GM18519 (cell line): ENCODE measurements at regions not wholly inside any gene's neighbourhood (a gene's known extent, or its start where the extent isn't known, plus 50 kb on each side); places are given as distances from the start of the nearest gene placed in this dataset.
"Not testable (repeated sequence)": the region's sequence is repeated elsewhere in the genome, so short reads cannot be mapped to it uniquely, and the experiment has no call there.

ENCODE experiments used
- ATAC-seq: cut with Tn5 transposase; IDR thresholded peaks from one replicate; pipeline ENCODE4 v1.9.1; 2021; ENCODE audit warnings: mild to moderate bottlenecking, moderate library complexity; ENCODE audit not compliant: unreplicated experiment, low FRiP score

GRCh38 chr10:33632432-33632831, 298.0 kb upstream of the NRP1 start:
- ATAC-seq = no peak

- no peak for ATAC-seq
Observed at GRCh38 chr10:33631991-33632390, 297.5 kb upstream of the NRP1 start.

GRCh38 chr10:33630761-33631160, 296.3 kb upstream of the NRP1 start:
- no peak for ATAC-seq

DNA sequence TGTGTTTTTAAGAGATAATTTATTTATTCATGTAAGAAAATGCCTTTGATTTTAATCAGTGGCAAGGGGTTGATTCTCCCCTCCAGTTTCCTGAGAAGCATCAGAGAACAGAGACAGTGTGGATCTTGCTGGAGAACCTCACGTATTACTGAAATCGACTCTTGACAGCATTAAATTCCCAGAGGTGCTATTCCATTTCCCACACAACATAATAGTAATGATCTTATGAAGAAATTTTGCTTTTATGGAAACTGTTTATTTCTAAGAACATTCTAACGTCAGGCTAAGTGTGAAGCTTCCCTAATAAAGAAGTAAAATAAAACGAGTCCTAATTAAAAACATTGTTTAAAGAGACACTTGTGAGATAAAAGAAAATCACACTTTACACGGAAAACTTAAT, 293.1 kb upstream of the NRP1 start:
- no peak for ATAC-seq

DNA sequence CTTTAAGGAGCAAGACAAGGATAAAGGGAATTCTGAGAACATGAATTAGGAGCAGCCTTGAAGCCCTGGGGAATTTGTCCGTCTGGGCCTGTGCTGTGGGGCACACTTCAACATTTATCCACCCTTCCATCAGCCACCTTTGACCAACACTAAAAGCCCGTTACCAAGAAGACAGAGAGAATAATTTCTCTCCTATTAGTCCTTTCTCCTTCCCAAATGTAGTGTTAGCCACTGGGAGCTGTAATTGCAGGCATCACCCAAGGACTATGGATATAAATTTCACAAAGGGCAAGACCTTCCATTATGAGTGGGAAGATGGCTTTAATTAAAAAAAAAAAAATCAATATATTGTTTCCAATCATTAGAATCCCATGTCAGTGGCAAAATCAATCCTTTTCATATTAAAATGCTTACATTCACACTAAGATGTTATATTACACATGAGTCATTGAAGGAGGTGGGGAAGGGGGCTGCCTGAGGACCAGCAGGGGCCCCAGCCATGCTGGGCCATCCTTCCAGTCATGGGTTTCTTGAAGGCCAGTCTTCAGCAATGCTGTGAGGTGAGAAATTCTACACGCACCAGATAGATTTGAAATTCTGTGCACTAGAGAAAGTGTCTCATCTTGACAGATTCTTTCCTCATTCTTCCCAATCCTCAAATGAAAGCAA, 292.5 kb upstream of the NRP1 start:
- ATAC-seq = no peak

- no peak for ATAC-seq
Observed at GRCh38 chr10:33623669-33624068, 289.2 kb upstream of the NRP1 start.

GRCh38 chr10:33621101-33621500, 286.6 kb upstream of the NRP1 start:
- ATAC-seq = no peak

DNA sequence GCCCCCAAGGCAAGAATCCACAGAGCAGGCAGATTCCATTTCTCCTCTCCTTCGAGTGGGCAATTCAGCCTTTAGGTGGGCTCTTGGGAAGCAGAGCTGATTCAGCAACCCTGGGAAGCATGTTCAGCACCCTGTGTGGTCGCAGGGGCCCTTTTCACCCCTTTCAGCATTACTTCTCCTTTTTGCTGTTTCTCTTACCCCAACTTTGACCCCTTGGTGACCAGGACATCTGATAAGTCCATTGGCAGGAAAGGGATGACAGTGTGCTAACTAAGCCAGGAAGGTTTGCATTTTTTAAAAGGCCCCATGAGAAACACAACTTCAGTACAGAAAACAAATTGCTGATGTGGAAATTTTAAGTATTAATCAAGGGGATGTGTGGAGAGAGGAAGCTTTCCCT, 283.7 kb upstream of the NRP1 start:
- no peak for ATAC-seq

GRCh38 chr10:33617381-33618080, 283.1 kb upstream of the NRP1 start:
- ATAC-seq = no peak

DNA sequence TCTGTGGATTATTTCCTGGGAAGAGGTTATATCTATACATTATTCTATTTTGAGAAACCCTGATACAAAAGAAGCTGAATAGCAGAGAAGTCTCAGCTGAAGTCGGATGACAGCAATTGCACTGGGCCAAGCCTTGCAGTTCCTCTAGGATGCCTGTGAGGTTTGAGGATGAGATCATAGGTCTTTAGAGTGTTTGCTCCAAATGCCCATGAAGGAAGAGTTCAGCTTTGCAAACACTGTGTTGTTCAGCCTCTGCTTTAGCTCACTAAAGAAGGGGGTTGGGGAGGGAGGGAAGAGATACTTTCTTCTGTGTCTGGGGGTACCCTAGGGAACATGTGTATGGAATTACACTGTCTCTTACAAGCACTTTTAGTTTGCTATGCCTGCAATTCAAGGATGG, 282.5 kb upstream of the NRP1 start:
- ATAC-seq = no peak

GRCh38 chr10:33612551-33612950, 278.1 kb upstream of the NRP1 start:
- no peak for ATAC-seq

GRCh38 chr10:33612116-33612515, 277.6 kb upstream of the NRP1 start:
- ATAC-seq = no peak

- no peak for ATAC-seq
Observed at GRCh38 chr10:33611423-33611822, 277.0 kb upstream of the NRP1 start.

DNA sequence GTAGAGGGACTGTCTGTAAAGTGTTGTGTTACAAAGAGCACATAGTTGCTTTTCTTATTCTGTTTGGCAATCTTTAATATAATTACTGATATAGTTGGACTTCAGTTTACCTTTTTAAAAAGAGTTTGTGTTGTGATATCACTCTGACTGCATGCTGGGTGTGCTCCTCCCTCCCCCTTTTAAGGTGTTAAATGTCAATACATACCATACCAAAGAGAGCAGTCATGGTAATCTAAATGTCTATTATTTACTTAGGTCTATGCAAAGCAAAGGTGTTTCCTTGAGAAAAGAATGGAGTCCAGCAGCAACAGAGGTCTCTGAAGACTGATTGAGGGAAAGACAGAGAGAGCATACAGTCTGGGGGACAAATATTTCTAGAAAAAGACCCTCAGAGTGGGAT, 275.1 kb upstream of the NRP1 start:
- no peak for ATAC-seq

- no peak for ATAC-seq
Observed at GRCh38 chr10:33602278-33602677, 267.8 kb upstream of the NRP1 start.

DNA sequence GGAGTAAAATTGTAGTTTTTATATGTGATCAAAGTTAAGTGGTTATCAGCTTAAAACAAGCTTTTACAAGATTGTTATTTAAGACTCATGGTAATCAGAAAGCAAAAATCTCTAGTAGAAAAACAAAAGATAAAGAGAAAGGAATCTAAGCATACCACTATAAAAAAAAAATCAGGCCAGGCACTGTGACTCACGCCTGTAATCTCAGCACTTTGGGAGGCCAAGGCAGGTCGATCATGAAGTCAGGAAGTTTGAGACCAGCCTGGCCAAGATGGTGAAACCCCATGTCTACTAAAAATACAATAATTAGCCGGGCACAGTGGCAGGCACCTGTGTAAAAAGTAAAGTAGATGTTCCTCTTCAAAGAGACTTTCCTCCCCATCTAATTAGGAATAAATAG, 265.9 kb upstream of the NRP1 start:
- no peak for ATAC-seq

GRCh38 chr10:33596422-33596821, 262.0 kb upstream of the NRP1 start:
- ATAC-seq = no peak

GRCh38 chr10:33594475-33594874, 260.0 kb upstream of the NRP1 start:
- ATAC-seq = no peak

GRCh38 chr10:33588974-33589600, 254.6 kb upstream of the NRP1 start:
- no peak for ATAC-seq

DNA sequence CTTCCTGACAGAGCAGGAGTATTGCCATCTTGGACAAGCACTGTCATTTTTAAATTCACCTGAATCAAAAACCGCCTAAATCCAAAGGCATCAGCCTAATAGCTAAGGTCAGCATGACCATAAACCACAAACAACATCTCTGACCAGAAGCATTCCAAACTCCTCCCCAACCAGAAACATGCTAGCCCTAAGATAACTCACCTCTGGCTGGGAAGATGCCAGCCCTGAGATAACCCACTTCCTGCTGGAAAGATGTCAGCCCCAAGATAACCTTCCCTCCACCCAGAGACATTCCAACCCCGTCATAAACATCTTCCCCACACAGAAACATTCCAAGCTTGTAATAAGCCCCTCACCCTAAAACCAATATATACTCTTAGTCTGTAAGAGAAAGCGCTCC, 250.1 kb upstream of the NRP1 start:
- ATAC-seq = not testable (repeated sequence)

GRCh38 chr10:33579996-33580395, 245.5 kb upstream of the NRP1 start:
- no peak for ATAC-seq

DNA sequence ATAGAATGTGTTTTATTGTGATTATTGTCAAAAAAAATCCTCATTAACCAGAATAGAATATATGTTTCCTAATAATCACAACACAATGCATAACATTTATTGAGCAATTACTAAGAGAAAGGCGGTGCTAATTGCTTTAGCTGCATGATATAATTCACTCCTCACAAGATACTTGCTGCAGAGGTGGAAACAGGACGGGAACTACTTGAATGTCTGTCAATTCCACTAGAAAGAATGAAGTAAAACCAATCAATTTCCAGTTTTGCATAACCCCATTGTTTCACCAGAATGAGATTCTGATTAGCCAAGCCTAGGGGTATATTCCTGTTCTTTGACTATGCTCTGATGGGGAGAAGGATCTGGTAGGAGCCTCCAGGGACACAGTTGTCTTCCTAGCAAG, 239.1 kb upstream of the NRP1 start:
- no peak for ATAC-seq
